HepG2 (cell line): ENCODE measurements at regions not wholly inside any gene's neighbourhood (a gene's known extent, or its start where the extent isn't known, plus 50 kb on each side); places are given as distances from the start of the nearest gene placed in this dataset.

Experiments
- ATAC-seq: fragments of 200-7000 bp; cut with Tn5 transposase; 3 replicates; pipeline ENCODE4 v1.9.1; 2020; ENCODE audit warnings: mild to moderate bottlenecking, moderate library complexity
- BruUV-seq: library from RNA; stranded (reverse); fragments of 400-500 nt; replicated peaks from 2 replicates; lab custom pipeline; 2021; lab: Mats Ljungman, UMichigan
- CTCF ChIA-PET: fragments of 300-600 bp; formaldehyde crosslinking; extraction: SDS; loops from one replicate; lab custom pipeline; 2021; ENCODE audit warnings: low total read pairs, inconsistent platforms, low intra/inter-chr PET ratio; lab: Yijun Ruan, JAX
- POLR2A ChIA-PET: fragments of 350-600 bp; sonication (Branson Sonifier 250); formaldehyde crosslinking; loops from one replicate; lab custom pipeline; 2020; ENCODE audit warnings: antibody characterized with exemption, inconsistent platforms; lab: Yijun Ruan, JAX
- DNase-seq: peaks from one replicate; pipeline ENCODE4 v3.0.0-alpha.2; 2015; ENCODE audit warnings: low spot score
- FAIRE-seq: peaks from 3 replicates; lab custom pipeline; 2011; peaks lifted over from hg19 to GRCh38; lab: Jason Lieb, UNC
- H2AFZ ChIP-seq: one replicate; pipeline ENCODE4 v1.6.1; 2011; ENCODE audit warnings: low read length, inconsistent platforms
- H3K27ac ChIP-seq: fragments of 300-600 bp; 3 replicates; pipeline ENCODE4 v1.8.0; 2011; ENCODE audit warnings: mixed run types, mild to moderate bottlenecking, mixed read lengths, low read length, inconsistent platforms; ENCODE audit not compliant: insufficient read depth; ENCODE audit errors: extremely low read length
- H3K27me3 ChIP-seq, 2 experiments: fragments of 200-600 bp in 1 of 2; 2 replicates in 1 of 2; 3 replicates in 1 of 2; pipeline versions ENCODE4 v1.6.0 to v1.8.0; 2011; ENCODE audit warnings: low read length in 2 of 2, mild to moderate bottlenecking in 2 of 2, moderate library complexity in 2 of 2, inconsistent platforms in 1 of 2; ENCODE audit not compliant: insufficient read depth in 2 of 2, control insufficient read depth in 1 of 2
- H3K36me3 ChIP-seq, 2 experiments: fragments of 200-600 bp in 1 of 2; replicated peaks in 1 of 2; 2 replicates in 1 of 2; 3 replicates in 1 of 2; pipeline versions ENCODE4 v1.5.1 to v1.8.0; 2011; ENCODE audit warnings: low read length in 2 of 2, inconsistent platforms in 1 of 2; ENCODE audit not compliant: insufficient read depth in 2 of 2, control insufficient read depth in 1 of 2
- H3K4me1 ChIP-seq: 2 replicates; pipeline ENCODE4 v1.5.1; 2012; ENCODE audit warnings: low read length, inconsistent platforms; ENCODE audit not compliant: insufficient read depth
- H3K4me2 ChIP-seq: 2 replicates; pipeline ENCODE4 v1.6.0; 2011; ENCODE audit warnings: low read depth, low read length, inconsistent platforms
- H3K4me3 ChIP-seq, 3 experiments: fragments of 200-600 bp in 1 of 3; sonication (generic), shearing (Covaris generic) in 1 of 3; replicated peaks in 1 of 3; 2 replicates each; pipeline ENCODE4 v1.5.1; 2011 to 2016; ENCODE audit warnings: low read length in 3 of 3, inconsistent platforms in 2 of 3, low read depth in 2 of 3, mild to moderate bottlenecking in 2 of 3, control low read depth in 1 of 3, mixed read lengths in 1 of 3; ENCODE audit not compliant: insufficient read depth in 1 of 3
- H3K79me2 ChIP-seq: one replicate; pipeline ENCODE4 v1.6.1; 2011; ENCODE audit warnings: low read length, inconsistent platforms; ENCODE audit not compliant: insufficient read depth
- H3K9ac ChIP-seq: 2 replicates; pipeline ENCODE4 v1.6.0; 2011; ENCODE audit warnings: mild to moderate bottlenecking, low read depth, low read length, inconsistent platforms; ENCODE audit not compliant: insufficient read depth
- H3K9me3 ChIP-seq: 2 replicates; pipeline ENCODE4 v1.5.1; 2012; ENCODE audit warnings: mild to moderate bottlenecking, low read length
- H4K20me1 ChIP-seq: 2 replicates; pipeline ENCODE4 v1.6.0; 2011; ENCODE audit warnings: inconsistent platforms, mild to moderate bottlenecking, low read length, moderate library complexity; ENCODE audit not compliant: insufficient read depth
- BORCS8-MEF2B ChIP-seq: sonication (generic); formaldehyde crosslinking; IDR thresholded peaks from 2 replicates; pipeline ENCODE4 v1.8.0; 2022; ENCODE audit warnings: mild to moderate bottlenecking, missing genetic modification reagents
- DMTF1 ChIP-seq: sonication (generic); formaldehyde crosslinking; IDR thresholded peaks from 2 replicates; pipeline ENCODE4 v1.4.0; 2020; ENCODE audit warnings: mild to moderate bottlenecking, missing genetic modification reagents
- DR1 ChIP-seq: sonication (generic); formaldehyde crosslinking; IDR thresholded peaks from 2 replicates; pipeline ENCODE4 v1.8.0; 2021; ENCODE audit warnings: mild to moderate bottlenecking, missing genetic modification reagents, inconsistent platforms
- FOXK2 ChIP-seq: fragments of 450-650 bp; IDR thresholded peaks from 2 replicates; pipeline ENCODE4 v1.6.1; 2016
- GMEB2 ChIP-seq: IDR thresholded peaks from 2 replicates; pipeline ENCODE4 v1.6.1; 2016; ENCODE audit warnings: missing biosample characterization, missing genetic modification reagents, low read depth
- HMGA1 ChIP-seq: sonication (generic); formaldehyde crosslinking; conservative IDR thresholded peaks from 2 replicates; pipeline ENCODE4 v1.4.0; 2020; ENCODE audit warnings: missing genetic modification reagents
- HOMEZ ChIP-seq: IDR thresholded peaks from 2 replicates; pipeline ENCODE4 v1.6.1; 2016; ENCODE audit warnings: low read depth
- IRF2 ChIP-seq: IDR thresholded peaks from 2 replicates; pipeline ENCODE4 v1.6.1; 2018; ENCODE audit warnings: missing genetic modification reagents, missing compliant biosample characterization
- MED13 ChIP-seq: sonication (generic); formaldehyde crosslinking; IDR thresholded peaks from 2 replicates; pipeline ENCODE4 v1.5.0; 2020; ENCODE audit warnings: missing genetic modification reagents
- MTF2 ChIP-seq: sonication (generic); formaldehyde crosslinking; IDR thresholded peaks from 2 replicates; pipeline ENCODE4 v1.5.0; 2020; ENCODE audit warnings: missing genetic modification reagents, borderline replicate concordance
- PCBP2 ChIP-seq: fragments of 200-400 bp; formaldehyde crosslinking; optimal IDR thresholded peaks from 2 replicates; pipeline ENCODE3; 2018; ENCODE audit warnings: low read length, low read depth; ENCODE audit not compliant: poor library complexity, severe bottlenecking
- SSRP1 ChIP-seq: IDR thresholded peaks from 2 replicates; pipeline ENCODE4 v1.6.1; 2016; ENCODE audit warnings: control low read depth
- SUZ12 ChIP-seq: fragments of 150-350 bp; IDR thresholded peaks from 2 replicates; pipeline ENCODE4 v1.6.1; 2014; ENCODE audit warnings: low read depth, low read length
- ZHX1 ChIP-seq: sonication (generic); formaldehyde crosslinking; IDR thresholded peaks from 2 replicates; pipeline ENCODE4 v1.8.1; 2022; ENCODE audit warnings: low read depth, mild to moderate bottlenecking, missing genetic modification reagents
- ZNF501 ChIP-seq: sonication (generic); formaldehyde crosslinking; IDR thresholded peaks from 2 replicates; pipeline ENCODE4 v1.5.1; 2020; ENCODE audit warnings: mild to moderate bottlenecking, moderate library complexity, missing genetic modification reagents
- ZNF530 ChIP-seq: sonication (generic); formaldehyde crosslinking; IDR thresholded peaks from 2 replicates; pipeline ENCODE4 v1.5.0; 2020; ENCODE audit warnings: low read depth, mild to moderate bottlenecking, missing genetic modification reagents
- ZNF572 ChIP-seq: sonication (generic); formaldehyde crosslinking; IDR thresholded peaks from 2 replicates; pipeline ENCODE4 v1.5.1; 2020; ENCODE audit warnings: mild to moderate bottlenecking, missing genetic modification reagents
- ZNF720 ChIP-seq: sonication (generic); formaldehyde crosslinking; IDR thresholded peaks from 2 replicates; pipeline ENCODE4 v1.4.0; 2020; ENCODE audit warnings: missing genetic modification reagents
- WGBS: methylation state at CpG from one replicate; pipeline ENCODE4 v1.1.6; 2017; ENCODE audit warnings: low lambda C conversion rate; 5-methylcytosine and 5-hydroxymethylcytosine counted together
- in situ Hi-C: cut with HindIII; loops from 2 replicates; pipeline ENCODE4 v1.10.0; 2017; ENCODE audit warnings: low pct_unique_long_range_greater_than_20kb; ENCODE audit not compliant: extremely low pct_ligation_motif_present
- intact Hi-C: fragments of 100-400 bp; cut with micrococcal nuclease; formaldehyde crosslinking; loops from one replicate; pipeline ENCODE4 v1.10.0; 2022; ENCODE audit not compliant: unreplicated experiment

- in situ Hi-C loops (no loop called here), intact Hi-C loops (no loop called here)
- Histone ChIP-seq H3K4me3 (no peak overlapping the region), H3K9me3 (peaks cover 57% of the 10 kb centered on the region), H2AFZ (no peak overlapping the region), H3K36me3 (no peaks in the 10 kb centered on the region), H3K4me2 (no peak overlapping the region), H3K9ac (no peak overlapping the region), H3K4me1 (no peaks in the 10 kb centered on the region), H3K79me2 (no peaks in the 10 kb centered on the region), H3K27me3 (no peaks in the 10 kb centered on the region), H4K20me1 (no peaks in the 10 kb centered on the region), H3K27ac (no peak overlapping the region)
- CTCF ChIA-PET = no interaction called here
- FAIRE-seq (no peak), DNase-seq (no peak), ATAC-seq (no peak)
- POLR2A ChIA-PET = no interaction called here
- BruUV-seq = no TSS peak
- WGBS = 21% methylated on average over 9 of the region's 9 CpGs
- no peak for TF ChIP-seq MED13 (CRISPR knock-in tag)
- TF ChIP-seq PCBP2 = no peak
- no peak for TF ChIP-seq ZNF501 (CRISPR knock-in tag)
- no peak for TF ChIP-seq FOXK2
- TF ChIP-seq HMGA1 (CRISPR knock-in tag) = no peak
- TF ChIP-seq SUZ12 = no peak
- no peak for TF ChIP-seq GMEB2
- TF ChIP-seq ZNF572 (CRISPR knock-in tag) = no peak
- TF ChIP-seq HOMEZ (CRISPR knock-in tag) = no peak
- TF ChIP-seq BORCS8-MEF2B (CRISPR knock-in tag) = no peak
- TF ChIP-seq DMTF1 = no peak
- TF ChIP-seq ZNF720 (CRISPR knock-in tag) = no peak
- no peak for TF ChIP-seq DR1
- no peak for TF ChIP-seq ZNF530 (CRISPR knock-in tag)
- TF ChIP-seq SSRP1 = no peak
- no peak for TF ChIP-seq IRF2
- no peak for TF ChIP-seq ZHX1
- no peak for TF ChIP-seq MTF2 (CRISPR knock-in tag)
These were observed 291.2 kb downstream of the IRX1 start for GRCh38 chr5:3886524-3887451.
